K562 (cell line): ENCODE measurements at regions not wholly inside any gene's neighbourhood (a gene's known extent, or its start where the extent isn't known, plus 50 kb on each side); places are given as distances from the start of the nearest gene placed in this dataset.

Source experiments
- SPI1 ChIP-seq: IDR thresholded peaks from 2 replicates; pipeline ENCODE4 v1.6.1; 2011; ENCODE audit warnings: low read depth, low read length, control low read depth, borderline replicate concordance
- STAT5B ChIP-seq: fragments of 250-450 bp; sonication (Bioruptor Pico); IDR thresholded peaks from 2 replicates; pipeline ENCODE4 v1.8.0; 2021; ENCODE audit warnings: mild to moderate bottlenecking, inconsistent platforms
- TF ChIP-seq, protein P1 (sequence below): fragments of 450-650 bp; IDR thresholded peaks from 2 replicates; pipeline ENCODE4 v1.6.1; 2016; ENCODE audit warnings: low read depth
- TF ChIP-seq, protein P2 (sequence below): fragments of 250-450 bp; sonication (Bioruptor Pico); IDR thresholded peaks from 2 replicates; pipeline ENCODE4 v1.8.0; 2022; ENCODE audit warnings: moderate library complexity, mild to moderate bottlenecking, inconsistent platforms
- TF ChIP-seq, protein P3 (sequence below): fragments of 250-450 bp; sonication (Bioruptor Pico); IDR thresholded peaks from 2 replicates; pipeline ENCODE4 v1.6.1; 2021; ENCODE audit warnings: mild to moderate bottlenecking

DNA sequence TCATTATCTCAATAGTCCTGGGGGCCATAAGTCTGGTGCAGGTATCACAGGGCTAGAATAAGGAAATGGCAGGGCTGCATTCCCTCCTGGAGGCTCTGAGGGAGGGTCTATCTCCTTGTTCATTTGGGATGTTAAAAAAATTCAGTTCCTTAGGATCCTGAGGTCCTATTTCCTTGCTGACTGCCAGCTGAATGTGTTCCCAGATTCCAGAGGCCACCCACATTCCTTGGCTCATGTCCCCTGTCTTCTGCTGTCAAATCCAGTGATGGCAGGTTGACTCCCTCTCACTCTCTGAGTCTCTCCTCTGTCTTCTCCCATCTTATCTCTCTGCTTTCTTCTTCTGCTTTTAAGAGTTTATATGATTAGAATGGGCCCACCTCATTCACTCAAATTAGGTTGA lies 400.6 kb downstream of the PTPRU start (continued):
- TF ChIP-seq, protein P1, sequence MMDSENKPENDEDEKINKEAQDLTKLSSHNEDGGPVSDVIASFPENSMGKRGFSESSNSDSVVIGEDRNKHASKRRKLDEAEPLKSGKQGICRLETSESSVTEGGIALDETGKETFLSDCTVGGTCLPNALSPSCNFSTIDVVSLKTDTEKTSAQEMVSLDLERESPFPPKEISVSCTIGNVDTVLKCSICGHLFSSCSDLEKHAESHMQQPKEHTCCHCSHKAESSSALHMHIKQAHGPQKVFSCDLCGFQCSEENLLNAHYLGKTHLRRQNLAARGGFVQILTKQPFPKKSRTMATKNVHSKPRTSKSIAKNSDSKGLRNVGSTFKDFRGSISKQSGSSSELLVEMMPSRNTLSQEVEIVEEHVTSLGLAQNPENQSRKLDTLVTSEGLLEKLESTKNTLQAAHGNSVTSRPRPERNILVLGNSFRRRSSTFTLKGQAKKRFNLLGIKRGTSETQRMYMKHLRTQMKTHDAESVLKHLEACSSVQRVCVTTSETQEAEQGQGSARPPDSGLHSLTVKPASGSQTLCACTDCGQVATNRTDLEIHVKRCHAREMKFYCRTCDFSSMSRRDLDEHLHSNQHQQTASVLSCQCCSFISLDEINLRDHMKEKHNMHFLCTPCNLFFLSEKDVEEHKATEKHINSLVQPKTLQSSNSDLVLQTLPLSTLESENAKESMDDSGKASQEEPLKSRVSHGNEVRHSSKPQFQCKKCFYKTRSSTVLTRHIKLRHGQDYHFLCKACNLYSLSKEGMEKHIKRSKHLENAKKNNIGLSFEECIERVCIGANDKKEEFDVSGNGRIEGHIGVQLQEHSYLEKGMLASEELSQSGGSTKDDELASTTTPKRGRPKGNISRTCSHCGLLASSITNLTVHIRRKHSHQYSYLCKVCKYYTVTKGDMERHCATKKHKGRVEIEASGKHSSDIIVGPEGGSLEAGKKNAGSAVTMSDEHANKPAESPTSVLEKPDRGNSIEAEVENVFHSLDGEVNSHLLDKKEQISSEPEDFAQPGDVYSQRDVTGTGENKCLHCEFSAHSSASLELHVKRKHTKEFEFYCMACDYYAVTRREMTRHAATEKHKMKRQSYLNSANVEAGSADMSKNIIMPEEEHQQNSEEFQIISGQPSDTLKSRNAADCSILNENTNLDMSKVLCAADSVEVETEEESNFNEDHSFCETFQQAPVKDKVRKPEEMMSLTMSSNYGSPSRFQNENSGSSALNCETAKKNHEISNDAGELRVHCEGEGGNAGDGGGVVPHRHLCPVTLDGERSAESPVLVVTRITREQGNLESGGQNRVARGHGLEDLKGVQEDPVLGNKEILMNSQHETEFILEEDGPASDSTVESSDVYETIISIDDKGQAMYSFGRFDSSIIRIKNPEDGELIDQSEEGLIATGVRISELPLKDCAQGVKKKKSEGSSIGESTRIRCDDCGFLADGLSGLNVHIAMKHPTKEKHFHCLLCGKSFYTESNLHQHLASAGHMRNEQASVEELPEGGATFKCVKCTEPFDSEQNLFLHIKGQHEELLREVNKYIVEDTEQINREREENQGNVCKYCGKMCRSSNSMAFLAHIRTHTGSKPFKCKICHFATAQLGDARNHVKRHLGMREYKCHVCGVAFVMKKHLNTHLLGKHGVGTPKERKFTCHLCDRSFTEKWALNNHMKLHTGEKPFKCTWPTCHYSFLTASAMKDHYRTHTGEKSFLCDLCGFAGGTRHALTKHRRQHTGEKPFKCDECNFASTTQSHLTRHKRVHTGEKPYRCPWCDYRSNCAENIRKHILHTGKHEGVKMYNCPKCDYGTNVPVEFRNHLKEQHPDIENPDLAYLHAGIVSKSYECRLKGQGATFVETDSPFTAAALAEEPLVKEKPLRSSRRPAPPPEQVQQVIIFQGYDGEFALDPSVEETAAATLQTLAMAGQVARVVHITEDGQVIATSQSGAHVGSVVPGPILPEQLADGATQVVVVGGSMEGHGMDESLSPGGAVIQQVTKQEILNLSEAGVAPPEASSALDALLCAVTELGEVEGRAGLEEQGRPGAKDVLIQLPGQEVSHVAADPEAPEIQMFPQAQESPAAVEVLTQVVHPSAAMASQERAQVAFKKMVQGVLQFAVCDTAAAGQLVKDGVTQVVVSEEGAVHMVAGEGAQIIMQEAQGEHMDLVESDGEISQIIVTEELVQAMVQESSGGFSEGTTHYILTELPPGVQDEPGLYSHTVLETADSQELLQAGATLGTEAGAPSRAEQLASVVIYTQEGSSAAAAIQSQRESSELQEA, result no peak
- TF ChIP-seq SPI1, result no peak
- TF ChIP-seq, protein P2, sequence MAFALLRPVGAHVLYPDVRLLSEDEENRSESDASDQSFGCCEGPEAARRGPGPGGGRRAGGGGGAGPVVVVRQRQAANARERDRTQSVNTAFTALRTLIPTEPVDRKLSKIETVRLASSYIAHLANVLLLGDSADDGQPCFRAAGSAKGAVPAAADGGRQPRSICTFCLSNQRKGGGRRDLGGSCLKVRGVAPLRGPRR (CRISPR knock-in tag), result no peak
- no peak for TF ChIP-seq STAT5B (CRISPR knock-in tag)
- TF ChIP-seq, protein P3, sequence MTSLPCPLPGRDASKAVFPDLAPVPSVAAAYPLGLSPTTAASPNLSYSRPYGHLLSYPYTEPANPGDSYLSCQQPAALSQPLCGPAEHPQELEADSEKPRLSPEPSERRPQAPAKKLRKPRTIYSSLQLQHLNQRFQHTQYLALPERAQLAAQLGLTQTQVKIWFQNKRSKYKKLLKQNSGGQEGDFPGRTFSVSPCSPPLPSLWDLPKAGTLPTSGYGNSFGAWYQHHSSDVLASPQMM (CRISPR knock-in tag), result no peak
- TF ChIP-seq, all 486 proteins: peak for 0
